ENCODE measurements at regions not wholly inside any gene's neighbourhood (a gene's known extent, or its start where the extent isn't known, plus 50 kb on each side); places are given as distances from the start of the nearest gene placed in this dataset.

- no peaks in the 10 kb centered on the region for H3K27me3 ChIP-seq
- H3K36me3 ChIP-seq = no peaks in the 10 kb centered on the region
- 50 to 59% methylated on average over 5 of the region's 5 CpGs for WGBS, 2 donors
- H3K4me3 ChIP-seq = no peak overlapping the region
- intact Hi-C loops (cut with DNase I) = no loop called here
- H3K4me1 ChIP-seq = peaks cover 0 to 14% (median 3%) of the 10 kb centered on the region in 3 donors
- DNase-seq = no peak
- TF ChIP-seq CTCF (IDR thresholded peaks at IDR 0.05) = no peak
- TF ChIP-seq POLR2A (IDR thresholded peaks at IDR 0.05) = no peak
- no peak overlapping the region for H3K27ac ChIP-seq
- no peaks in the 10 kb centered on the region for H3K9me3 ChIP-seq
Observed at GRCh38 chr1:168974117-168974516, 132.4 kb upstream of the ATP1B1 start.

GRCh38 chr1:168974611-168975010, 131.9 kb upstream of the ATP1B1 start:
- intact Hi-C loops (cut with DNase I) = no loop called here
- Histone ChIP-seq H3K27ac (no peak overlapping the region), H3K4me1 (peaks cover 0 to 14% (median 3%) of the 10 kb centered on the region in 3 donors), H3K9me3 (no peaks in the 10 kb centered on the region), H3K4me3 (no peak overlapping the region), H3K36me3 (no peaks in the 10 kb centered on the region), H3K27me3 (no peaks in the 10 kb centered on the region)
- TF ChIP-seq POLR2A (IDR thresholded peaks at IDR 0.05) (no peak), CTCF (IDR thresholded peaks at IDR 0.05) (no peak)
- DNase-seq = no peak

DNA sequence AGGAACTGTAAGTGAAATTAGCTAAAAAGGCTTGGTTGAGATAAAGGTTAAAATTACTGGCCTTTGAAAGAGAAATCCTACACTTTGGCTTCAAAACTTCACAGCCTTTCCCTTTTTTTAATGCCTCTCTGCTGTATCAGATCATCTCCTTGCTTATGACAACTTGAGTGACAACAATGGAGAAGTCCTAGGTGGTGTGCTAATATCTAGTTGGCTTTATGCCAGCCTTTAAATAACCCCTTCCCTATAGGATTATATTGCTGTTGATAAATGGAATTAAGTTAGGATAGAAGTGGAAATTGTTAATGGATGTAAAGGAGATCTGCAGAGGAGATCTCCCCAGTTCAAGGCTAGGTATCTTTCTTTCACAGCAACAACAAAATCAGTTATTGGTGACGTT, 130.2 kb upstream of the ATP1B1 start:
- Histone ChIP-seq H3K27me3 (no peaks in the 10 kb centered on the region), H3K36me3 (no peaks in the 10 kb centered on the region), H3K27ac (no peak overlapping the region), H3K4me1 (peaks cover 0 to 14% (median 3%) of the 10 kb centered on the region in 3 donors), H3K9me3 (no peaks in the 10 kb centered on the region), H3K4me3 (no peak overlapping the region)
- DNase-seq = no peak
- intact Hi-C loops (cut with DNase I) = no loop called here
- no peak for TF ChIP-seq POLR2A (IDR thresholded peaks at IDR 0.05)
- no peak for TF ChIP-seq CTCF (IDR thresholded peaks at IDR 0.05)
- 80 to 85% methylated on average over 1 of the region's 1 CpG for WGBS, 2 donors

DNA sequence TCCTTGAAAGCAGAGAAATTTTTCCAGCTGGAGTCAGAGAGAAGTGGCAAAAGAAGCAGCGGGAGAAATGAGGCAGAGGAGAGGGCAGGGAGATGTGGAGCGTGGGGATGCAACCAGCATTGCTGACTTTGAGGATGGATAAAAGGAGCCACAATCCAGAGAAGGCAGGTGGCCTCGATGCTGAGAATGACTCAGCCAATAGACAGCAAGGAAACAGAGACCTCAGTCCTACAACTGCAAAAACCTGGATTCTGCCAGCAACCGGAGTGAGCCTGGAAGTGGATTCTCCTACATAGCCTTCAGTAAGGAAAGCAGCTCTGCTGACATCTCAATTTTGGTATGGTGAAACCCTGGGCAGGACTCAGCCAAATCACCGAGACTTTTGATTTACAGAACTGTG, 128.9 kb upstream of the ATP1B1 start:
- no peaks in the 10 kb centered on the region for H3K9me3 ChIP-seq
- H3K36me3 ChIP-seq = no peaks in the 10 kb centered on the region
- no peaks in the 10 kb centered on the region for H3K27me3 ChIP-seq
- H3K27ac ChIP-seq = no peak overlapping the region
- intact Hi-C loops (cut with DNase I) = no loop called here
- DNase-seq = no peak
- 73 to 77% methylated on average over 5 of the region's 5 CpGs for WGBS, 2 donors
- TF ChIP-seq CTCF (IDR thresholded peaks at IDR 0.05) (no peak), POLR2A (IDR thresholded peaks at IDR 0.05) (no peak)
- peaks cover 0 to 13% (median 3%) of the 10 kb centered on the region in 3 donors for H3K4me1 ChIP-seq
- H3K4me3 ChIP-seq = no peak overlapping the region

- TF ChIP-seq CTCF (IDR thresholded peaks at IDR 0.05) (no peak), POLR2A (IDR thresholded peaks at IDR 0.05) (no peak)
- Histone ChIP-seq H3K27me3 (no peaks in the 10 kb centered on the region), H3K27ac (no peak overlapping the region), H3K4me1 (no peaks in the 10 kb centered on the region), H3K36me3 (no peaks in the 10 kb centered on the region), H3K9me3 (no peaks in the 10 kb centered on the region), H3K4me3 (no peak overlapping the region)
- WGBS, 2 donors = 58 to 79% methylated on average over 4 of the region's 4 CpGs
- DNase-seq = no peak
- intact Hi-C loops (cut with DNase I) = no loop called here
Observed at GRCh38 chr1:168979276-168979675, 127.2 kb upstream of the ATP1B1 start.
